ENCODE measurements at regions not wholly inside any gene's neighbourhood (a gene's known extent, or its start where the extent isn't known, plus 50 kb on each side); places are given as distances from the start of the nearest gene placed in this dataset.

GRCh38 chr9:107713470-107713869 lies 223.9 kb upstream of the KLF4 start:
- Histone ChIP-seq H3K9me3 (no peaks in the 10 kb centered on the region), H3K27me3 (no peaks in the 10 kb centered on the region), H3K4me3 (no peak overlapping the region), H3K4me1 (peaks cover 0 to 9% (median 4%) of the 10 kb centered on the region in 4 donors), H3K27ac (no peak overlapping the region), H3K36me3 (no peaks in the 10 kb centered on the region)
- no peak for DNase-seq
- intact Hi-C loops (cut with DNase I) = no loop called here
- TF ChIP-seq EP300 (IDR thresholded peaks at IDR 0.05) = no peak
- no peak for TF ChIP-seq POLR2A (IDR thresholded peaks at IDR 0.05)
- TF ChIP-seq, protein P1, sequence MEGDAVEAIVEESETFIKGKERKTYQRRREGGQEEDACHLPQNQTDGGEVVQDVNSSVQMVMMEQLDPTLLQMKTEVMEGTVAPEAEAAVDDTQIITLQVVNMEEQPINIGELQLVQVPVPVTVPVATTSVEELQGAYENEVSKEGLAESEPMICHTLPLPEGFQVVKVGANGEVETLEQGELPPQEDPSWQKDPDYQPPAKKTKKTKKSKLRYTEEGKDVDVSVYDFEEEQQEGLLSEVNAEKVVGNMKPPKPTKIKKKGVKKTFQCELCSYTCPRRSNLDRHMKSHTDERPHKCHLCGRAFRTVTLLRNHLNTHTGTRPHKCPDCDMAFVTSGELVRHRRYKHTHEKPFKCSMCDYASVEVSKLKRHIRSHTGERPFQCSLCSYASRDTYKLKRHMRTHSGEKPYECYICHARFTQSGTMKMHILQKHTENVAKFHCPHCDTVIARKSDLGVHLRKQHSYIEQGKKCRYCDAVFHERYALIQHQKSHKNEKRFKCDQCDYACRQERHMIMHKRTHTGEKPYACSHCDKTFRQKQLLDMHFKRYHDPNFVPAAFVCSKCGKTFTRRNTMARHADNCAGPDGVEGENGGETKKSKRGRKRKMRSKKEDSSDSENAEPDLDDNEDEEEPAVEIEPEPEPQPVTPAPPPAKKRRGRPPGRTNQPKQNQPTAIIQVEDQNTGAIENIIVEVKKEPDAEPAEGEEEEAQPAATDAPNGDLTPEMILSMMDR (IDR thresholded peaks at IDR 0.05) = no peak
- TF ChIP-seq POLR2AphosphoS5 (IDR thresholded peaks at IDR 0.05) = no peak
- 79 to 88% methylated on average over 4 of the region's 4 CpGs for WGBS, 2 donors

- WGBS, 2 donors = 45 to 76% methylated on average over 3 of the region's 3 CpGs
- no peak for DNase-seq
- H3K4me3 ChIP-seq = no peak overlapping the region
- H3K27ac ChIP-seq = no peak overlapping the region
- peaks cover 0 to 9% (median 4%) of the 10 kb centered on the region in 4 donors for H3K4me1 ChIP-seq
- H3K9me3 ChIP-seq = no peaks in the 10 kb centered on the region
- TF ChIP-seq POLR2AphosphoS5 (IDR thresholded peaks at IDR 0.05) (no peak), EP300 (IDR thresholded peaks at IDR 0.05) (no peak), POLR2A (IDR thresholded peaks at IDR 0.05) (no peak)
- TF ChIP-seq, protein P1 (IDR thresholded peaks at IDR 0.05) = no peak
- H3K36me3 ChIP-seq = no peaks in the 10 kb centered on the region
- intact Hi-C loops (cut with DNase I) = no loop called here
- H3K27me3 ChIP-seq = no peaks in the 10 kb centered on the region
Observed at GRCh38 chr9:107712390-107712789, 222.8 kb upstream of the KLF4 start.

DNA sequence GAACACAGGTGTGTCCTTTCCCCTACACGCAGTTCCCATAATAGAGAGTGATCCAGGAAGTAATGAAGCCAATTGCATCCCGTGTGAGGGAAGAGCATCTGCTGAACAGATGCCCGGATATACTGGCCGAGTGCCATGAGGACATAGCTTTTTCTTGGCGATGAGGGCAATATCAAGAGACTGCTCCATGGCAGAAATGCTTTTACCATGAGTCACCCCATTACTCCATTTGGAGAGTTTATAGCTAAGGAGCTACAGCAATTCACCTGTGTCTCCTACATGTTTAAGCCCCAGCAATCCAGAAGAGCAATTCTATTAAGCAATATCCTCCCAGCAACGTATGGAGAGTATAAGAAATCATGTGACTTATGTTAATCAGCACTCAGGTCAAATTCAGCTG lies 222.0 kb upstream of the KLF4 start:
- WGBS, 2 donors = 8 to 43% methylated on average over 6 of the region's 6 CpGs
- TF ChIP-seq, protein P1 (IDR thresholded peaks at IDR 0.05) = no peak
- TF ChIP-seq POLR2AphosphoS5 (IDR thresholded peaks at IDR 0.05) = peak in 1 of 4 donors; percentile 17
- no peak overlapping the region for H3K4me3 ChIP-seq
- H3K4me1 ChIP-seq = peaks cover 0 to 9% (median 4%) of the 10 kb centered on the region in 4 donors
- no peaks in the 10 kb centered on the region for H3K36me3 ChIP-seq
- no peak overlapping the region for H3K27ac ChIP-seq
- no peak for DNase-seq
- H3K9me3 ChIP-seq = no peaks in the 10 kb centered on the region
- intact Hi-C loops (cut with DNase I) = no loop called here
- no peaks in the 10 kb centered on the region for H3K27me3 ChIP-seq

- Histone ChIP-seq H3K4me3 (no peak overlapping the region), H3K36me3 (no peaks in the 10 kb centered on the region), H3K27me3 (no peaks in the 10 kb centered on the region), H3K9me3 (no peaks in the 10 kb centered on the region), H3K27ac (no peak overlapping the region), H3K4me1 (peaks cover 0 to 9% (median 4%) of the 10 kb centered on the region in 4 donors)
- TF ChIP-seq POLR2A (IDR thresholded peaks at IDR 0.05) (no peak), POLR2AphosphoS5 (IDR thresholded peaks at IDR 0.05) (no peak), EP300 (IDR thresholded peaks at IDR 0.05) (no peak)
- TF ChIP-seq, protein P1 (IDR thresholded peaks at IDR 0.05) = no peak
- 69 to 83% methylated on average over 2 of the region's 2 CpGs for WGBS, 2 donors
- no peak for DNase-seq
- intact Hi-C loops (cut with DNase I) = no loop called here
Observed at GRCh38 chr9:107710953-107711352, 221.4 kb upstream of the KLF4 start.

- Histone ChIP-seq H3K4me1 (peaks cover 0 to 9% (median 4%) of the 10 kb centered on the region in 4 donors), H3K36me3 (no peaks in the 10 kb centered on the region), H3K27me3 (no peaks in the 10 kb centered on the region), H3K4me3 (no peak overlapping the region), H3K9me3 (no peaks in the 10 kb centered on the region), H3K27ac (no peak overlapping the region)
- intact Hi-C loops (cut with DNase I) = no loop called here
- 90% methylated on average over 1 of the region's 1 CpG for WGBS, 2 donors
- no peak for TF ChIP-seq POLR2A (IDR thresholded peaks at IDR 0.05)
- no peak for DNase-seq
Observed at GRCh38 chr9:107710546-107710945, 221.0 kb upstream of the KLF4 start.
